Umbilical cord (tissue), 1 donor: ENCODE measurements at regions not wholly inside any gene's neighbourhood (a gene's known extent, or its start where the extent isn't known, plus 50 kb on each side); places are given as distances from the start of the nearest gene placed in this dataset.
A peak's percentile ranks its signal among the peaks of the same experiment; 100 is the strongest.
"Not testable (repeated sequence)": the region's sequence is repeated elsewhere in the genome, so short reads cannot be mapped to it uniquely, and the experiment has no call there.

Experiments used
- DNase-seq: peaks from one replicate; pipeline ENCODE4 v3.0.0-alpha.2; 2015; ENCODE audit warnings: low spot score

DNA sequence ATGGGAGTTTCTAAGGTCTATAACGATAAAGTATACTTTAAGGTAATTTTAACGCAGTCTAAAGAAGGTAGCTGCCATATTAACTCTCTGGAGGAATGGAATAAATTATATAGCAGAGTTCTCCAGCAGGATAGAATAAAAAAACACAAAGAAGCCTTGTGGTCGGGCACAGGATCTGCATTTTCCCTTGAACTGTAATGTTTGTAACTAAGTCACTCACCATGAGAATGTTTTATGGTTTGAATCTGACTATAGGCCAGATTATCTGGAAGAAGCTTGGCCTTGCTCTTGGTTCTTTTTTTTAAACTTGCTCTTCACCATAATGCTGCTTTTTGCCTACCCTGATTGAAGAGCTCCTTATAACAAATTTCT, 238.8 kb upstream of the NOX3 start:
- DNase-seq, result no peak

DNA sequence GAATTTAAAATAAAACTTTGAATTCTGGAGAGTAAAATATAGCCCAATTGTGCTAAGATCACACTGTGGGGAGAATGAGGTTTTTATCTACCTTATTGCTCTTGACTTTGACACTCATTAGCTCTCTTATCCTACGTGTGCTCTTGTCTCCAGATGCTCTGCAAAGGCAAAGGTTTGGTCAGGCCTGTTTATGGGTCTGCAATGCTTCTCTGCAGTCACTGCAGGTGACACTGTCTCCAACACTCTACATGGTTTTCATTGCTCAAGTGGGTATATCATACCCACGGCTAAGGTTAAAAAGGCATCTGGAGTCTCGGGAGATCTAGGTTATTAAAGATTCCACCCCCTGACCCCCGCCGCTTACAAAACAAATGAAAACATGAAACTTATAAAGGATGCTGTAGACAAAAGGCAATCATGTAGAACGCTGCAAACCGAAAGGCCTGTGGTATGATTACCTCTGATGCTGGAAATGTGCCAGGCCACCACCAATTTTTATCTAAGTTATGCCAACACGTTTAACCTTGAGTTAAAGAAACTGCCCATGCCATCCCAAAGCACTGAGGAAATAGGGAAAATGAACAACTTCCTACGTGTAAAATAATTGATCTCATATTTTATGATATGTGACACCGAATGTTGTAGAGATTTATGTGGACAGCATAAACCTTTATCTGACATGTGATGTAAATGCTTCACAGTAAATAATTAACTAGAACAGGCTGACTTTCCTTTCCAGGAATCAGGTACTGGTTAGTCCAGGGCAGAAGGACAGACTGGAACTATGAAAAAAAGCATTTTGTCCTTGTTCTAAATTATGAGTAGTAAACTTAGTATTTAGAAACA, 238.2 kb upstream of the NOX3 start:
- no peak for DNase-seq

DNA sequence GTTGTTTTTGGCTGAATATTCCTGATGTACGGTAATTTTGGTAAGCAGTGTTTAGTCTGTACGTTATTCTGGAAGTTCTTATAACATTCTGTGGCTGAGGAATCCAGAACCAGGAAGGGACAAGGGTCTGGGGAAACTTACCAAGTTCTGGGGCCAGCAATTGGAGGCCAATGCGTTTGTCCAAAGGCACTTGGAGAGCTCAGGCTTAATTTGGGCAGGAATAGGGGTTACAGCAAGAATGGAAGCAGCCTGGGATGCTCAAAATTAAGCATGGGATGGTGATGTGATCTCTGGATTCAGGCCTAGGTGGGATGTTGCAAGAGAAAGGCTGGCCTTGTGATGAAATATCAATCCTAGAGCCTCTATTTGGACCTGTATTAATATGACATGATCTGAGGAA, 235.2 kb upstream of the NOX3 start:
- no peak for DNase-seq

DNA sequence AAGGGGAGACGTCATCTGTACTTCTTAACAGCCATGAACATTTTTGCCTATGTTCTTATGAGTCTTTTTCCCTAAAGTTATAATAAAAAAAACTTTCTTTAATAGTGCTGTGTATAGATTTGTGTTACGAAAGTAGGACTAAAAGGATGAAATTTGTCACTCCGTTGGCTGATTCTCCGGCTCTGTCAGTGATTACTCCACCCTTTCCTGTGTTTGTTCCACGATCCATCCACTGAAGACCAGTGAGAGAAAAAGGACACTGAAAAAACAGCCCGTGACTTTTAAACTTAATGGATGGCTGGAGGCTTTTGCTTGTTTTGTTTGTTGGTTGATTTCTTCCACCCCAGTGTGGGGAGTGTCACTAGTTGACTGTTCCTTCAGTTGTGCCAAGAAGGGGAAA, 232.0 kb upstream of the NOX3 start:
- DNase-seq, result no peak

DNA sequence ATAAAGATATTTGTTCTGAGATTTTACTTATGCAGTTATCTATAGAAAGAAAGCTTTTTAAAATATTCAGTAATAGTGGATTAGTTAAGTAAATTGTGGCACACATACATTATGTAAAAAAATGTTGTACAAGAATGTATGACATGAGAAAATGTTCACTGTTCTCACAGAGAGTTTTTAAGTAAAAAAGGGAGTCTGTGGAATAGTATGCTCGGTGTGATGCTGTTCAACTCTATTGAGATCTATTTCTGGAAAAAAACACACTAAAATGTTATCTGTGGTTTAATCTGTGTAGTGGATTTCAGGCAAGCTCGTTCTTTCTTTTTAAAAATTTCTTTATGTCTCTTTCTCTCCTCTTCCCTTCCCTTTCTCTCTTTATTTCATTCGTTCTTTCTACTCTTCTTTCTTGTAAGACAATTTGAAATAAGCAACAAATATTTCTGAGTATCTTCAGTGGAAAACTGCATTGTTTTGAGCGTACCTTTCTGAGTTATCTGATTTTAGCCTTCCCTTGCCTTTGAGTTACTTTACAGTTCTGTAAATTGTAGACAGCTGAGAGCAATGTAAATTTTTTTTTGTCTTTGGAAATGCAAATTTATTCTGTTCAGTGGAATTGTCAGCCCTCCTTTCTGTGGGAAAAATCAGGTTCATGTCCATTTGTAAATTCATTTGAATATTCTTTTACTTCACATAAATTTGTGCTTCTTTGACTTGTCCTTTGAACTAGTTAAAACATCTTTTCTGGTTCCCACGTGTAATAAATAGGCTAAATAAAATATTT, 229.0 kb upstream of the NOX3 start:
- no peak for DNase-seq

DNA sequence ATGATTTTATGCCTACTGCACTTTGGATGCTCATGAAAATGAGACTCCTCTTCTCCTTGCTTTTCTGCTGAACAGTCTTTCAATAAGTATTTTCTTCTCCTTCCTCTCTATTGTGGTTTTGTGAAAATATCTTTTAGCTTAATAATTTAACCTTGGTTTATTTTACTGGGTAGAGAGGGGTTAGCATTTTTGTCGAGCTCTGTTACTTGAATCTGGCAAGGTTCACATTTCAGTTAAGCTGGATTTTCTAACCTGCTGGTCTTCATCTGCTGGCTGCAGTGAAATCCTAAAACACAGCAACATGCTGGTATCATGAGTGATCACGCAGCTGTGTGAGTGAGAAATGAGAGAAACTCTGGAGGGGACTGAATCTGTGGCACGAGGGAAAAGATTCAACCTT, 222.7 kb upstream of the NOX3 start:
- peak; percentile 50 for DNase-seq

DNA sequence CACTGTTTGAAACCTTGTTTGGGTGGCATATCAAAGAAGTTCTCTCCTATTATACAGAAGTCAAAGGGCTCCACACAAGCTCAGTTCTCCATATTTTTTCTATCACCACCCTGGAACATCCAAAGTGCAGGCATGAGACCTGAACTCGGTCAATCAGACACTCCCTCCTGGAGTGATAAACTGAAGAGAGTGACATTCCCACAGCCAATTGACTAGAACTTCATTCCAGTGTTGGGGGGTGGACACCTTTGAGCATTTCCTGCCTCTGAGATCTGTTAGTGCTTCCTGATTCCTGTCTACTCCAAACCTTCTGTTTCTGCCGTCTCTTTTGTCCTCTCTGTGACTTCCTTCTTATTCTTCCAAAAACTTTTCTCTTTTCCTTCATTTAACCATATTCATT, 220.7 kb upstream of the NOX3 start:
- no peak for DNase-seq

DNA sequence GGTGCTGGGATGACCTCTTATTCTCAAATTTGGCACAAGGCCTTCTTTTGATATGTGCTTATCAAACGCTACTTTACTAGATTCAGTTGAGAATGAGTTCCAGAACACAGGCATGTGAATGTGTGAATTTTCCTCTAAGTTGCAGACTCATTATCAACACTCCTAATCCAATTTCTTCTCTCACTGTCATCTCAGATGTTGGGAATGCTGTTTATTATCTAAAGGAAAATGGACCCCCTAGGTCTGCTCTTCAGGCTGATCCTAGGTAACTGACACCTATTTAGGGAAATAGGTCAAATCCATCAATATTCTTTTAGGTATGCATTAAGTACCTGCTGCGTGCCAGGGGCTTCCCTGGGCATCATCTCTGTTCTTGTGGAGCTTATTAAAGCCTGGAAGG, 215.0 kb upstream of the NOX3 start:
- DNase-seq, result no peak

DNA sequence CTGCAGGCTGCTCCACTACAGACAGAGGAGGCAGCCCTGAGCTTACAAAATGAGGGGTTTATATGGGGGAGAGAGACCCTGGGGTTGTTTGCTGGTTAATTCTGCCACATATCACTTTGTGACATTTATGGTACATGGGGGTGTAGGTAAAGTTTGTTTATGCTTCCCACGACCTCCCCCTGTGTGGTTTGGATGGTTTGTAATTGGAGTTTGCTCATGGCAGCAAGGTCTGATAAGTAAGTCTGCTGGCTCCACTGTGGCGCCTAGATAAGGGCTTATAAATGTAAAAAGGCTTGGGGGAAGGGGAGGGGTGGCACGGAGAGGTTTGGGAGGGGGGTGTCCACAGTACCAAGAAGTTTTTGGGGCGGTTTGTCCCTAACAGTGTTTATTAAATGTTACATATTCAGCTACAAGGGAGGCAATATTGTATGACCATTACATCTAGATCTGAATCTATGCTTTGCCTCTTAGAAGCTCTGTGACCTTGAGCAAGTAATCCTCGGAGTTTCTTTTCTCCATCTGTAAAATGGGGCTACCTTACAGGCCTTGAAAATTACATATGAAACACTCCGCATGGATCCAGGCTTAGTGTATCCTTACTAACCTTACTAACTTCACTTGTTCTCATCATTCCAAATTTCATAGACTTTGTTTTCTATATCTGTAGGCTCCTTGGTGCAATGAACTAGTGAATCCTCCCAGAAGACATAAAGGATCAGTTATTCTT, 204.8 kb upstream of the NOX3 start:
- DNase-seq, result no peak

DNA sequence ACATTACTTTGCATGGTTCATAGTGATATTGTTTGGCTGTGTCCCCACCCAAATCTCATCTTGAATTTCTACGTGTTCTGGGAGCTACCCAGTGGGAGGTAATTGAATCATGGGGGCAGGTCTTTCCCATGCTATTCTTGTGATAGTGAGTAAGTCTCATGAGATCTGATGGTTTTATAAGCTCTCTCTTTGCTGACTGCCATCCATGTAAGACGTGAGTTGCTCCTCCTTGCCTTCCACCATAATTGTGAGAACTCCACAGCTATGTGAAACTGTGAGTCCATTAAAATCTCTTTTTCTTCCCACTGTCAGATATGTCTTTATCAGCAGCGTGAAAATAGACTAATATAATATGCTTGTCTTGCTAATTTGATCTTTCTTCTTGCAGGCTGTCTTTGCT, 200.4 kb upstream of the NOX3 start:
- no peak for DNase-seq

DNA sequence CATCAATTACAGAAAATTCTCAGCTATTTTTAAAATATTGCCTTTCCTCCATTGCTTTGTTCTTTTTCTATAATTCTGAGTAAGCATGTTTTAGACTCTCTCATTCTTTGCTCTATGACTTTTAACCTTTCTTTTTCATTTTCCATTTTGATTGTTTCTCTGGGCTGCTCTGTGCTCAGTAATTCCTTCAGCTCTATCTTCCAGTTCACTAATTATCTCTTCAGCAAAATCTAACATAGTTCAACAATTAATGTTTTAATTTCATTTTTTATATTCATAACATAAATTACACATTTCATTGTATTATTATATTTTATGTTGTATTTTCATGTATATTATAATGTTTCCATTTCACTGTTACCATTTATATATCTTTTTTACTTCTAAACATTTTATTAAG, 198.8 kb upstream of the NOX3 start:
- no peak for DNase-seq

DNA sequence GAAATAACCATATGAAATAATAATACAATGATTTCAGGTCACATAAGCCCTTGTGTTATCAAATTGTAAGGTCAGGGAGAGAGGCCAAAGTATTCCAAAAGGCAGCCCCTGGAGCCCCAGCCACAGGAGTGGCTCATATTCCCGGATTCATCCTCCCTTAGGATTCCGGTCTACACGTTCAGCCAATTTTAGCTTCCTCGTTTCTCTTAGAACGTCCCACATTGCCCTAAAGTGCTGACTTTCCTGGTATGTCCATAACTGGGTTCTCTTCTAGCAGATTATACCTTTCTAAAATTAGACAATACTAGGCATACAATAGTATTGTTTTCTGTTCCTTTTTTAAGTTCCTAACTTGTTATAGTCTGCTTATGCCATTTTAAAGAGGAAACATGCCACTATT, 192.7 kb upstream of the NOX3 start:
- peak; percentile 10 for DNase-seq

DNA sequence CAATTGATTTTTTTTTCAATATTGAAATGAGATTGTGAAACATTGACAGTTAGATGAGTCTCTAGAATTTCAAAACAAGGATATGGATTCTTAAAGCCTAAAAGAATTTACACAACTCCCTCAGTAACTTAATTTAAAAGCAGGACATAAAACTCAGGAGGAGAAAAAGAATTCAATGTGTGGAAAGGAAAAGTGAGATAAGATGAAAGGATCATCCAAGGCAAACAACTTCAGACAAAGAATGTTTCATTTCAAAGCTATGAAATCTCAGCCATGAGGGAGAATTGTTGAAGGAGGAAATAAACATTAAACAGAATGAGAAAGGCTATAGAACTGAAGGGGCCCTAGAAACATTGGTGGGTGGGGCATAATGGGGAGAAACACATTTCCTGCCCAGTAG, 191.7 kb upstream of the NOX3 start:
- peak; percentile 42 for DNase-seq

DNA sequence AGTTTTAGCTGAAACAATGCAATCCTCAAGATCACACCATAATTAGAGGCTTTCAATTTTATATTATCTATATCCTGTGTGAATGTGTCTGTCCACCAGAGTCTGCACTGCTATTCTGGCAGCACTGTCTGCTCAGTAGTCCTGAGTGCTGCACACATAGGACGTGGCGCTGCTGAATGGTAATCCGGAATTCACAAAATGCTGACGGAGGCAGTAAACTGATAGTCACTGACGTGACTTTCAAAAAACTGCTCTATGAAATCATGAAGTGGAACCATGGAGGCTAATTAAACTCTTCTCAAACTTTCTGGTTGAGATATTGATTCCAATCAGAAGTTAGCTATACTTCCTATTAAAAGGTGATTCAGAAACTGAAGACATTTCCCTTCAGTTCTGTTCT, 190.8 kb upstream of the NOX3 start:
- peak; percentile 82 for DNase-seq

DNA sequence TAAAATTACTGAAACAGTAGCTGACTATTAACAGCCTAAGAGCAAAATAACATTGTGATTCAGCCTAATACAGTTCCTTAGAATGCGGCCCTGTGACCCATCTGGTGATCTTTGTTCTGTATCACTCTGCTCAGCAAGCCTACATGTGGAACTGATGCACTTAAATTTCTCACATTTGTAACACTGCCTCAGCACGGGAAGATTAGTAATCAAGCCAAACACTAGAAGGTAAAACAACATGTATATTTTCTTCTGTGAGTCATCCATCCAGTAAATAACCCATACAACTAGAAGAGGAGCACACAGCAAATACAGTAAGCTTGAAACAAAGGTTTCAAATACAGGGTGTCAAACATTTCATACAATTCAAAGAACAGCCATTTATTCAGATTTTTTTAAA, 189.7 kb upstream of the NOX3 start:
- DNase-seq, result no peak

DNA sequence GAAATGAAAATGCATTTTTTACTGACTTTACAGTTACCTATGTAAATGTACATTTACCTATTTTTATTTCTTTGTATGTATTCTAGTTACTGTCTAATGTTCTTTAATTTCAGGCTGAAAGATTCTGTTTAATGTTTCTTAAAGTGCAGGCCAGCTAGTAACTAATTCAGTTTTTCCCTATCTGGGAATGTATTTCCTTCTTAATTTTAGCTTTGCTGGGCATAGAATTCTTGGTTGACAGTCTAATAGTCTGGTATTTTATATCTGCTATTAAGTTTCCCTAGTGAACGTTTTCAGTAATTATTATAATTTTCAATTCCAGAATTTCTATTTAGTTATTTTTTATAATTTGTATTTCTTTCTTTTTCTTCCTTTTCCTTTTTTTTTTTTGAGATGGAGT, 186.0 kb upstream of the NOX3 start:
- no peak for DNase-seq

DNA sequence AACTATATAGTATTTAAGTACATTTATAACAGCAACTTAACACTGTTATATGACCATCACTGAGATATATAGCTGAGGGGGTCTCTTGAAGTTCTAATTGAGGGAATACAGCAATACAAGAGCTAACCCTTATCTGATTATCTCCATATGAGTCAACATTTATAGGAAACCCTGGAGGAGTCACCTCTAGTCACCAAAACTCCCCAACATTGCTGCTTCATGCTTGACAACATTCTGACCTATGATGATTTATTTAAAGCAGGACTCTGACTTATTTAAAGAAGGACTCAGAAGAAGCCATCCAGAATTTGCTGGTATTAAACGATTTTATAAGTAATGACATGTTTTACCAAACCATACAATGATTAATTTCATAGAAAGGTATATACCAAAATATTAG, 182.6 kb upstream of the NOX3 start:
- DNase-seq, result no peak

DNA sequence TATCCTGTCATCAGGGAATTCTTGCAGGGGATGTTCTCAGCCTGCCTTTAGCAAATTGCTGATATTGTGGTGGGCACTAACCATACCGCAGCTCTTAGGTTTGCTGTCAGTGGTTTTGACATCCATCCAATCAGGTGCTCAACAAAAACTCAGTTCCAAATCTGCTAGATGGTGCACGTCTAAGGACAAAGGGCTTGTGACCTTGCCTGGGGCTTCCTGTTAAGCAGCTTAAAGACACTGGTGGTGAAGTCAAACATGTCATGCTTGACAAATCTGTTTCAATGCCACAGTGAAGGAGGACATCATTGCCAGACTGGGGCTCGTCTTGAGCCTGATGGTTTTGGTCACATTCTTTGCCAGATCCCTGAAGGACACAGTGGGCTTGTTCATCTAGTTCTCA, 179.8 kb upstream of the NOX3 start:
- DNase-seq, result no peak

DNA sequence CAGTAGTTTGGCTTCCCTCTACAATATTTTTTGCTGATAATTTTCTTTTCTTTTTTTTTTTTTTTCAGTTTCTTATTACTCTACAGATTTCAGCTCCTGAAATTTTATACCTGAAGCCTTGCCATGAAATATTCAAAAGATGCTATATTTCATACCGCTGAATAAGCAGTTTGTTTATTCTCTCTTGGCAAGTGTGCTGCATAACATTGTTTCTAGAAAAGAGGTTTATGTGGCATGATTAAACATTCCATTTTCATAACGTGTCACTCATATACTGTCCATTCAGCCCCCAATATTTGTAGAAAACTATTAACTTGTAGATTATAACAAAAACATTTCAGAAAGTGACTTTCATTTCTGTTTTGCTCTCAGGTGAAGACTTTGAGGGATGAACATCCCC, 174.4 kb upstream of the NOX3 start:
- no peak for DNase-seq

DNA sequence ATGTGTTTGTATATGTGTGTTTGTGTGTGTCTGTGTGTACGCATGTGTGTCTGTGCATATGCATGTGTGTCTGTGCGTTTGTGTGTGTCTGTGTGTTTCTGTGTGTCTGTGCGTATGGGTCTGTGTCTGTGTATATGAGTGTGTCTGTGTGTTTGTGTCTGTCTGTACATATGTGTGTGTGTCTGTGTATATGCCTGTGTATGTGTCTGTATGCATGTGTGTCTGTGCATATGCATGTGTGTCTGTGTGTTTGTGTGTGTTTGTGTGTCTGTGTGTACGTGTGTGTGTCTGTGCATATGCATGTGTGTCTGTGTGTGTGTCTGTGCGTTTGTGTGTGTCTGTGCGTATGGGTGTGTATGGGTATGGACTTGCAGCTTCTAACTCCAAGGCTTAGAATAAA, 174.0 kb upstream of the NOX3 start:
- no peak for DNase-seq

DNA sequence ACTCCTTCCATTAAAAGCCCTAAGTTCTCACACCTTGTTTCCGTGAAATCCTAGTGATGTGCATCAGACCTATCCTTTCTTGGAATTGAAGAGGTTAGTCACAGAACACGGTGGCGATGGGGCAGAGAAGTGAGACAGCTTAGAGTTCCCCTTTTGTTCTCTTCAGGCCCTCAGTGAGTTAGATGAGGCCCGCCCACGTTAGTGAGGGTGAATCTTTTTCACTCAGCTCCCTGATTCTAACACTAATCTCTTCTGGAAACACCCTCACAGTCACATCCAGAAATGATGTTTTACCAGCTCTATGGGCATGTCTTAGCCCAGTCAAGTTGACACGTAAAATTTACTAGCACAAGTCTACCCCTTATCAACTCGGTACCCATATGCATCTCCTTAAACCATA, 172.7 kb upstream of the NOX3 start:
- DNase-seq, result no peak

DNA sequence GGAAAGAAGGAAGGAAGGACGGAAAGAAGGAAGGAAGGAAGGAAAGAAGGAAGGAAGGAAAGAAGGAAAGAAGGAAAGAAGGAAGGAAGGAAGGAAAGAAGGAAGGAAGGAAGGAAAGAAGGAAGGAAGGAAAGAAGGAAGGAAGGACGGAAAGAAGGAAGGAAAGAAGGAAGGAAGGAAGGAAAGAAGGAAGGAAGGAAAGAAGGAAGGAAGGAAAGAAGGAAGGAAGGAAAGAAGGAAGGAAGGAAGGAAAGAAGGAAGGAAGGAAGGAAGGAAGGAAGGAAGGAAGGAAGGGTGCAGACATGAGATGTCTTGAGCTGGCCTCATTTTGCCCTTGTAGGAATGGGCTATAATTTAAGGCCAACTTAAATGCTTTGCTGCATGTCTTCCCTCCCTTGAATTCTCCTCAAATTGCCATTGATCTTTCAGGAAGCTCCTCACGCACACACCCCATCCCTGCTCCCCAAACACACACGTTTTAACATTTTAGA, 172.1 kb upstream of the NOX3 start:
- DNase-seq, result not testable (repeated sequence)
